ENCODE measurements at regions not wholly inside any gene's neighbourhood (a gene's known extent, or its start where the extent isn't known, plus 50 kb on each side); places are given as distances from the start of the nearest gene placed in this dataset.
A peak's percentile ranks its signal among the peaks of the same experiment; 100 is the strongest.
"Not testable (repeated sequence)": the region's sequence is repeated elsewhere in the genome, so short reads cannot be mapped to it uniquely, and the experiment has no call there.

GRCh38 chr11:122199661-122200060 is 83.6 kb upstream of the BLID start:
- Mint-ChIP-seq H3K36me3 (ENCODE audit: low read depth) (no peaks in the 10 kb centered on the region), H3K27me3 (ENCODE audit: low read depth) (no peaks in the 10 kb centered on the region), H3K27ac (ENCODE audit: unreplicated experiment) (no peak overlapping the region), H3K4me3 (ENCODE audit: unreplicated experiment) (no peak overlapping the region), H3K4me1 (ENCODE audit: low read depth) (peaks cover 72% of the 10 kb centered on the region), H3K9me3 (ENCODE audit: low read depth) (no peaks in the 10 kb centered on the region)
- no peak for DNase-seq (ENCODE audit: low spot score)
- no peak for TF ChIP-seq CTCF (IDR thresholded peaks at IDR 0.05)

- no peak overlapping the region for H3K4me3 Mint-ChIP-seq (ENCODE audit: unreplicated experiment)
- no peaks in the 10 kb centered on the region for H3K27me3 Mint-ChIP-seq (ENCODE audit: low read depth)
- H3K4me1 Mint-ChIP-seq (ENCODE audit: low read depth) = peaks cover 66% of the 10 kb centered on the region
- no peak for DNase-seq (ENCODE audit: low spot score)
- TF ChIP-seq CTCF (IDR thresholded peaks at IDR 0.05) = no peak
- no peaks in the 10 kb centered on the region for H3K36me3 Mint-ChIP-seq (ENCODE audit: low read depth)
- H3K27ac Mint-ChIP-seq (ENCODE audit: unreplicated experiment) = peak overlapping the region; percentile 96
- H3K9me3 Mint-ChIP-seq (ENCODE audit: low read depth) = no peaks in the 10 kb centered on the region
Measured at GRCh38 chr11:122198291-122198983, 82.4 kb upstream of the BLID start.

- Mint-ChIP-seq H3K4me3 (ENCODE audit: unreplicated experiment) (peak overlapping the region; percentile 2), H3K4me1 (ENCODE audit: low read depth) (peaks cover 65% of the 10 kb centered on the region), H3K36me3 (ENCODE audit: low read depth) (no peaks in the 10 kb centered on the region), H3K27ac (ENCODE audit: unreplicated experiment) (peak overlapping the region; percentile 96), H3K27me3 (ENCODE audit: low read depth) (no peaks in the 10 kb centered on the region), H3K9me3 (ENCODE audit: low read depth) (no peaks in the 10 kb centered on the region)
- DNase-seq (ENCODE audit: low spot score) = no peak
- TF ChIP-seq CTCF (IDR thresholded peaks at IDR 0.05) = no peak
Measured at GRCh38 chr11:122197066-122197987, 81.3 kb upstream of the BLID start.

GRCh38 chr11:122195790-122196189 is 79.8 kb upstream of the BLID start:
- no peak for TF ChIP-seq CTCF (IDR thresholded peaks at IDR 0.05)
- Mint-ChIP-seq H3K36me3 (ENCODE audit: low read depth) (no peaks in the 10 kb centered on the region), H3K4me3 (ENCODE audit: unreplicated experiment) (no peak overlapping the region), H3K27ac (ENCODE audit: unreplicated experiment) (no peak overlapping the region), H3K9me3 (ENCODE audit: low read depth) (no peaks in the 10 kb centered on the region), H3K4me1 (ENCODE audit: low read depth) (peaks cover 69% of the 10 kb centered on the region), H3K27me3 (ENCODE audit: low read depth) (no peaks in the 10 kb centered on the region)
- no peak for DNase-seq (ENCODE audit: low spot score)

GRCh38 chr11:122193881-122194480 is 78.0 kb upstream of the BLID start:
- H3K36me3 Mint-ChIP-seq (ENCODE audit: low read depth); H3K4me3 Mint-ChIP-seq (ENCODE audit: unreplicated experiment); H3K27ac Mint-ChIP-seq (ENCODE audit: unreplicated experiment); H3K27me3 Mint-ChIP-seq (ENCODE audit: low read depth); DNase-seq (ENCODE audit: low spot score); H3K9me3 Mint-ChIP-seq (ENCODE audit: low read depth): not testable (repeated sequence)
- H3K4me1 Mint-ChIP-seq (ENCODE audit: low read depth) = peaks cover 77% of the 10 kb centered on the region

Data from chondrocyte (in vitro differentiated cells).